Mammary epithelial cell (primary cell): ENCODE measurements at regions not wholly inside any gene's neighbourhood (a gene's known extent, or its start where the extent isn't known, plus 50 kb on each side); places are given as distances from the start of the nearest gene placed in this dataset.

ENCODE experiments used
- EZH2 ChIP-seq: IDR thresholded peaks from 2 replicates; pipeline ENCODE4 v1.6.1; 2012; ENCODE audit warnings: low read length, inconsistent platforms, borderline replicate concordance
- TF ChIP-seq, protein P1 (sequence below), 2 donors: IDR thresholded peaks in 1 of 2; conservative IDR thresholded peaks in 1 of 2; 2 replicates each; pipeline ENCODE4 v1.5.1; 2011 to 2012; ENCODE audit warnings: inconsistent platforms in 2 of 2, low read length in 2 of 2, mild to moderate bottlenecking in 2 of 2, control low read depth in 1 of 2, low read depth in 1 of 2; ENCODE audit not compliant: insufficient read depth in 1 of 2; ENCODE audit errors: extremely low read depth in 1 of 2

GRCh38 chr7:22001345-22002004, 55.8 kb upstream of the CDCA7L start:
- TF ChIP-seq, protein P1, sequence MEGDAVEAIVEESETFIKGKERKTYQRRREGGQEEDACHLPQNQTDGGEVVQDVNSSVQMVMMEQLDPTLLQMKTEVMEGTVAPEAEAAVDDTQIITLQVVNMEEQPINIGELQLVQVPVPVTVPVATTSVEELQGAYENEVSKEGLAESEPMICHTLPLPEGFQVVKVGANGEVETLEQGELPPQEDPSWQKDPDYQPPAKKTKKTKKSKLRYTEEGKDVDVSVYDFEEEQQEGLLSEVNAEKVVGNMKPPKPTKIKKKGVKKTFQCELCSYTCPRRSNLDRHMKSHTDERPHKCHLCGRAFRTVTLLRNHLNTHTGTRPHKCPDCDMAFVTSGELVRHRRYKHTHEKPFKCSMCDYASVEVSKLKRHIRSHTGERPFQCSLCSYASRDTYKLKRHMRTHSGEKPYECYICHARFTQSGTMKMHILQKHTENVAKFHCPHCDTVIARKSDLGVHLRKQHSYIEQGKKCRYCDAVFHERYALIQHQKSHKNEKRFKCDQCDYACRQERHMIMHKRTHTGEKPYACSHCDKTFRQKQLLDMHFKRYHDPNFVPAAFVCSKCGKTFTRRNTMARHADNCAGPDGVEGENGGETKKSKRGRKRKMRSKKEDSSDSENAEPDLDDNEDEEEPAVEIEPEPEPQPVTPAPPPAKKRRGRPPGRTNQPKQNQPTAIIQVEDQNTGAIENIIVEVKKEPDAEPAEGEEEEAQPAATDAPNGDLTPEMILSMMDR (conservative IDR thresholded peaks at IDR 0.05 in 1 of 2, IDR thresholded peaks at IDR 0.05 in 1 of 2; ENCODE audit: extremely low read depth in 1 of 2, insufficient read depth in 1 of 2, low read depth in 1 of 2, low read length in 2 of 2): peak; percentile 54 to 70
- no peak for TF ChIP-seq EZH2
